Fibroblast of lung (primary cell): ENCODE measurements at regions not wholly inside any gene's neighbourhood (a gene's known extent, or its start where the extent isn't known, plus 50 kb on each side); places are given as distances from the start of the nearest gene placed in this dataset.

Source experiments
- DNase-seq, 2 donors: peaks; one replicate each; pipeline versions ENCODE4 v3.0.0 to v3.0.0-alpha.2; 2010; ENCODE audit warnings: low read depth in 2 of 2
- H2AFZ ChIP-seq: 2 replicates; pipeline ENCODE4 v1.5.1; 2012; ENCODE audit warnings: low read length, control low read depth, inconsistent platforms
- H3K27ac ChIP-seq: 2 replicates; pipeline ENCODE4 v1.5.1; 2011; ENCODE audit warnings: low read length, control low read depth; ENCODE audit not compliant: insufficient read depth
- H3K27me3 ChIP-seq: 2 replicates; pipeline ENCODE4 v1.5.1; 2011; ENCODE audit warnings: mild to moderate bottlenecking, low read length; ENCODE audit not compliant: control insufficient read depth, insufficient read depth
- H3K36me3 ChIP-seq: 2 replicates; pipeline ENCODE4 v1.5.1; 2011; ENCODE audit warnings: low read length; ENCODE audit not compliant: control insufficient read depth, insufficient read depth
- H3K4me1 ChIP-seq: 2 replicates; pipeline ENCODE4 v1.5.1; 2011; ENCODE audit warnings: low read length; ENCODE audit not compliant: control insufficient read depth, insufficient read depth; ENCODE audit errors: extremely low read depth
- H3K4me2 ChIP-seq: 2 replicates; pipeline ENCODE4 v1.5.1; 2011; ENCODE audit warnings: low read length, control low read depth; ENCODE audit not compliant: insufficient read depth; ENCODE audit errors: extremely low read depth
- H3K4me3 ChIP-seq, 4 experiments: fragments of 200-600 bp in 1 of 4; sonication (generic) in 1 of 4; replicated peaks in 1 of 4; 2 replicates each; pipeline ENCODE4 v1.5.1; 2011 to 2016; ENCODE audit warnings: low read length in 4 of 4, low read depth in 3 of 4, mild to moderate bottlenecking in 3 of 4, control low read depth in 2 of 4, inconsistent platforms in 1 of 4, mixed read lengths in 1 of 4; ENCODE audit not compliant: insufficient read depth in 1 of 4; ENCODE audit errors: control extremely low read depth in 1 of 4
- H3K79me2 ChIP-seq: 2 replicates; pipeline ENCODE4 v1.5.1; 2012; ENCODE audit warnings: mild to moderate bottlenecking, low read length, inconsistent platforms; ENCODE audit not compliant: control insufficient read depth, insufficient read depth
- H3K9ac ChIP-seq: 2 replicates; pipeline ENCODE4 v1.5.1; 2011; ENCODE audit warnings: mild to moderate bottlenecking, low read length, control low read depth; ENCODE audit not compliant: insufficient read depth
- H3K9me3 ChIP-seq: 2 replicates; pipeline ENCODE4 v1.5.1; 2012; ENCODE audit warnings: low read depth, low read length; ENCODE audit not compliant: control insufficient read depth, insufficient read depth
- H4K20me1 ChIP-seq: 2 replicates; pipeline ENCODE4 v1.5.1; 2011; ENCODE audit warnings: low read length; ENCODE audit not compliant: control insufficient read depth, insufficient read depth; ENCODE audit errors: extremely low read depth
- EZH2 ChIP-seq: IDR thresholded peaks from 2 replicates; pipeline ENCODE4 v1.5.1; 2012; ENCODE audit warnings: low read length, control low read depth, mild to moderate bottlenecking; ENCODE audit errors: missing control alignments
- TF ChIP-seq, protein P1 (sequence below), 2 donors: IDR thresholded peaks in 1 of 2; conservative IDR thresholded peaks in 1 of 2; 1 replicate in 1 of 2; 2 replicates in 1 of 2; pipeline ENCODE4 v1.5.1; 2011 to 2012; ENCODE audit warnings: low read length in 2 of 2, control low read depth in 1 of 2, inconsistent platforms in 1 of 2, low read depth in 1 of 2, mild to moderate bottlenecking in 1 of 2

DNA sequence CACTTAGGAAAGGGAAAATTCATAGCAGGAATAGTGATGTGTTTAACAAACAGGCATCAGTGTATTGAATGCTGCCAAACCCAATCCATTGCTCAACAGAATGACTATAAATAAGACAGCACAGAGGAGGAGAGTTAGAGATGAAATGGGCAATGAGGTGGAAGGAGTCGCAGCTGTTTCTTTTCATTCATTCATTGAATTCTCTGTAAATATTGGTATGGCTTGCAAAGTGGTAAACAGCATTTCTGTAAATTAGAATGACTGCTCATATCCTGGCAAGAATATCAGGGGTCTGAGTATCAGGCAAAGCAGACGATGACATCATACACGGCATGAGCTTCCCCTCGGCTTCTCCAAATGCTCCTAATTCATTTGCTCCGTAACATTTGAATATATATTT is 703.6 kb upstream of the SLC35B3 start:
- DNase-seq, result peak; percentile 38 to 65

DNA sequence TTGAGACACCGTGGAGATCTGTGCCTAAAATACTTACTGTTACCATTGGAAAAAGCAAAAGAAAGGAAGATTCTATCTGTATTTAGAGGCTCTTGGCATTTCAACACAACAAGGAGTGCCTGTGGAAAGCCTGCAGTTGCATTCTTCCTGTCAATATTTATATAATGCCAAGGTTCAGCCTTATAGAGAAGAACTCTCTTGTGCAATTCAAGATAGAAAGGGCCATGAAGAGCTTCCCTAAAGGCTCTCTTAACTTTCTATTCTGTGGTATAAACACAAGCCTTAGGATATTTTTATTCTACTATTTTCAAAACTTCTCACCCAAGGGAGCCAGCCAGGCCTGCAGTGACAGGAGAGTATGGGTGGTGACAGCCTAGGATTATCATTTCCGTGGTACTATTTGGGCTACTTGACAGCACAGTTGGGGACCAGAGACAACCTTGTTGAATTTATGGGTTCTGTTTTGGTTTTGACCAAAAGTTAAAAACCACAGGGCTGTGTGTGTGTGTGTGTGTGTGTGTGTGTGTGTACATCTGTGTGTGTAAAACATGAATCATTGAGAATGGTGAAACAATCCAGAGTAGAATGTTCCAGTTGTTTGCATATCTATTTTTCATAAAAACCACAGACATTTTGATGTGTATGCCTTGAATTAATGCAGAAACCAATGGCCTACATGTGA is 700.9 kb upstream of the SLC35B3 start:
- H3K36me3 ChIP-seq, result no peaks in the 10 kb centered on the region
- peak in 1 of 2 donors; percentile 77 for DNase-seq

More for the DNA sequence above, 703.6 kb upstream of the SLC35B3 start:
- no peaks in the 10 kb centered on the region for H4K20me1 ChIP-seq
- no peak overlapping the region for H3K4me3 ChIP-seq
- no peaks in the 10 kb centered on the region for H3K79me2 ChIP-seq
- no peak overlapping the region for H3K9ac ChIP-seq
- peak overlapping the region; percentile 8 for H3K4me2 ChIP-seq
- H3K27me3 ChIP-seq, result no peaks in the 10 kb centered on the region
- H3K4me1 ChIP-seq, result peaks cover 2% of the 10 kb centered on the region
- H2AFZ ChIP-seq, result no peak overlapping the region
- H3K36me3 ChIP-seq, result no peaks in the 10 kb centered on the region
- no peaks in the 10 kb centered on the region for H3K9me3 ChIP-seq
- H3K27ac ChIP-seq, result no peak overlapping the region
- TF ChIP-seq, protein P1, sequence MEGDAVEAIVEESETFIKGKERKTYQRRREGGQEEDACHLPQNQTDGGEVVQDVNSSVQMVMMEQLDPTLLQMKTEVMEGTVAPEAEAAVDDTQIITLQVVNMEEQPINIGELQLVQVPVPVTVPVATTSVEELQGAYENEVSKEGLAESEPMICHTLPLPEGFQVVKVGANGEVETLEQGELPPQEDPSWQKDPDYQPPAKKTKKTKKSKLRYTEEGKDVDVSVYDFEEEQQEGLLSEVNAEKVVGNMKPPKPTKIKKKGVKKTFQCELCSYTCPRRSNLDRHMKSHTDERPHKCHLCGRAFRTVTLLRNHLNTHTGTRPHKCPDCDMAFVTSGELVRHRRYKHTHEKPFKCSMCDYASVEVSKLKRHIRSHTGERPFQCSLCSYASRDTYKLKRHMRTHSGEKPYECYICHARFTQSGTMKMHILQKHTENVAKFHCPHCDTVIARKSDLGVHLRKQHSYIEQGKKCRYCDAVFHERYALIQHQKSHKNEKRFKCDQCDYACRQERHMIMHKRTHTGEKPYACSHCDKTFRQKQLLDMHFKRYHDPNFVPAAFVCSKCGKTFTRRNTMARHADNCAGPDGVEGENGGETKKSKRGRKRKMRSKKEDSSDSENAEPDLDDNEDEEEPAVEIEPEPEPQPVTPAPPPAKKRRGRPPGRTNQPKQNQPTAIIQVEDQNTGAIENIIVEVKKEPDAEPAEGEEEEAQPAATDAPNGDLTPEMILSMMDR (conservative IDR thresholded peaks at IDR 0.05 in 1 of 2, IDR thresholded peaks at IDR 0.05 in 1 of 2; ENCODE audit: low read depth in 1 of 2, low read length in 2 of 2), result no peak
- no peak for TF ChIP-seq EZH2

DNA sequence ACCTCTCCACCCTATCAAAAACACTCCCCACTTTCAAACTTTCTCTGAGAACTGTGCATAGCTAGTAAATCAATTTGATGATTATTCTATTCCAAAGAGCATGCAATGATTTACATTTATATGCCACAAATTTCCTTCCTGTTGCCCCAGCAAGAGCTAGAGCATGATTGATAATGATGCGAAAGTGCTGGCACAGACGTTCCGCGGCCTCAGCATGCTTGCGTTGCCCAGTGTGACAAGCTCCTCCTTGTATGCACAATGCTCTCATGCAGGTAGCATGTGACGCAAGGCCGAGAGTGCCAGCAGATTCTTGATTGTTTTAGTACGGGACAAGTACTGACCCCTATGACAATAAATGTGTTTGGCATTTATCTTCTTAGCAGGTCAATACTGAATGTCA is 696.3 kb upstream of the SLC35B3 start:
- peaks cover 3% of the 10 kb centered on the region for H3K4me1 ChIP-seq
- no peak overlapping the region for H2AFZ ChIP-seq
- peak in 1 of 2 donors; percentile 46 for DNase-seq
- H3K27me3 ChIP-seq, result no peaks in the 10 kb centered on the region
- no peaks in the 10 kb centered on the region for H3K36me3 ChIP-seq
- TF ChIP-seq, protein P1 (conservative IDR thresholded peaks at IDR 0.05 in 1 of 2, IDR thresholded peaks at IDR 0.05 in 1 of 2; ENCODE audit: low read depth in 1 of 2, low read length in 2 of 2), result no peak
- TF ChIP-seq EZH2, result no peak
- H3K27ac ChIP-seq, result no peak overlapping the region
- no peaks in the 10 kb centered on the region for H3K9me3 ChIP-seq
- no peak overlapping the region for H3K4me2 ChIP-seq
- no peaks in the 10 kb centered on the region for H4K20me1 ChIP-seq
- no peaks in the 10 kb centered on the region for H3K79me2 ChIP-seq
- no peak overlapping the region for H3K4me3 ChIP-seq
- no peak overlapping the region for H3K9ac ChIP-seq

More for the DNA sequence above, 700.9 kb upstream of the SLC35B3 start:
- Histone ChIP-seq H3K4me1 (peaks cover 2% of the 10 kb centered on the region), H3K4me3 (no peak overlapping the region), H3K9ac (no peak overlapping the region), H3K9me3 (no peaks in the 10 kb centered on the region), H3K4me2 (no peak overlapping the region), H3K27me3 (no peaks in the 10 kb centered on the region), H2AFZ (no peak overlapping the region), H3K27ac (no peak overlapping the region), H4K20me1 (no peaks in the 10 kb centered on the region), H3K79me2 (no peaks in the 10 kb centered on the region)
- TF ChIP-seq, protein P1 (conservative IDR thresholded peaks at IDR 0.05 in 1 of 2, IDR thresholded peaks at IDR 0.05 in 1 of 2; ENCODE audit: low read depth in 1 of 2, low read length in 2 of 2), result no peak
- no peak for TF ChIP-seq EZH2
